Activated T-helper 17 cell treated with anti-CD3 and anti-CD28 coated beads, Interleukin-2, amount 50 U/mL, for 72 hours (primary cell): ENCODE measurements at regions not wholly inside any gene's neighbourhood (a gene's known extent, or its start where the extent isn't known, plus 50 kb on each side); places are given as distances from the start of the nearest gene placed in this dataset.

Experiments used
- ATAC-seq: fragments of 150-1000 bp; cut with Tn5 transposase; replicated peaks from 2 replicates; pipeline ENCODE4 v1.10.0; 2021; ENCODE audit warnings: mild to moderate bottlenecking, moderate library complexity
- H3K27ac Mint-ChIP-seq: one replicate; pipeline ENCODE4 v1.8.0; 2022; ENCODE audit warnings: mixed read lengths
- H3K27me3 Mint-ChIP-seq: one replicate; pipeline ENCODE4 v1.8.0; 2022; ENCODE audit warnings: mixed read lengths
- H3K36me3 Mint-ChIP-seq: one replicate; pipeline ENCODE4 v1.8.0; 2022; ENCODE audit warnings: low read depth, mild to moderate bottlenecking, mixed read lengths
- H3K4me1 Mint-ChIP-seq: one replicate; pipeline ENCODE4 v1.8.0; 2022; ENCODE audit warnings: mixed read lengths
- H3K4me3 Mint-ChIP-seq: one replicate; pipeline ENCODE4 v1.8.0; 2022; ENCODE audit warnings: mild to moderate bottlenecking, mixed read lengths
- H3K9me3 Mint-ChIP-seq: one replicate; pipeline ENCODE4 v1.8.0; 2022; ENCODE audit warnings: mixed read lengths

GRCh38 chr2:103942199-103942598, 911.7 kb upstream of the POU3F3 start:
- Mint-ChIP-seq H3K9me3 (peaks cover 9% of the 10 kb centered on the region), H3K27ac (no peak overlapping the region), H3K4me1 (no peaks in the 10 kb centered on the region), H3K27me3 (no peaks in the 10 kb centered on the region), H3K36me3 (no peaks in the 10 kb centered on the region), H3K4me3 (no peak overlapping the region)
- ATAC-seq, result no peak

- no peak overlapping the region for H3K4me3 Mint-ChIP-seq
- H3K4me1 Mint-ChIP-seq, result no peaks in the 10 kb centered on the region
- ATAC-seq, result no peak
- no peak overlapping the region for H3K27ac Mint-ChIP-seq
- H3K36me3 Mint-ChIP-seq, result no peaks in the 10 kb centered on the region
- no peaks in the 10 kb centered on the region for H3K27me3 Mint-ChIP-seq
- H3K9me3 Mint-ChIP-seq, result peaks cover 16% of the 10 kb centered on the region
These were observed 908.8 kb upstream of the POU3F3 start for GRCh38 chr2:103945083-103945482.

DNA sequence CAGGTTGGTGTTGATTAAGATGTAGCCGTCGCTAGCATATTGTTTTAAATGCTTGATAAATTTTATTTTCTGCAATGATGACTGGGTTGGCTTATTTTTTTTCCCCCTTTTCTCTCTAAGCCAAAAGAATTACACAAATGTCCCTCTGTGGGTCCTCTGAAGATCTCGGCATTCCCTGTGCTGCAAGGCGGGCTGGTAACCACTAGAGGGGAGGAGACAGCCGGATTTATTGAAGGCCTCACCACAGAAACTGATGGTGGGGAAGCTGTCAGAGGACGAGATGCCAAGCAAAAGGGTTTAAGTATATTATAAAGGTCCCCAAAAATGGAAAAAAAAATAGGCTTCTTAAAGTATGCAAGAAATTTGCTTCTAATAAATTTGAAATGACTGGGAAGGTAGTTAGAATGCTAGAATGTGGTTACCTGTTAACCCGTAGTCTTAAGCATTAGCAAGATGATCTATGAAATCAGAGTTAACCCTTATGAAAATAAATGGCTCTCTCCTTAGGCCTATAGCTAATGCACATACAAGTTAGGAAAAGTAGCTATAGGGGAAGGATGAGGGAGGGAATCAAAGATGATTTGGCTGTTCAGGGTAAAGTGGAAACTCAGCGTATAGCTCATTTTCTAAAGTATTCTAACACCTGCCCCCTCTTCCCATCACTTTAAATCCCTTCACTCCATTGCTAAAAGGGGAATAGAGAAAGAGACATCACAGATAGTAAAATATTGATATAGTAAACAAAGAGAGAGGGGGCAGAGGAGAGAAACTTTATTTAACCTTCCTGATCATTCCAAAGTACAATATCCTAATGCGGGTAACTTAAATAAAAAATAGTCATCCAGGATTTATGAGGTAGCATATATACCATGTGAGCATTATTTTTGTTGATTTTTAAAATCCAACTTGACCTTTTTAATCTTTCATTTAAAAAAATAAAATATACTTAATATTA, 894.5 kb upstream of the POU3F3 start:
- no peaks in the 10 kb centered on the region for H3K36me3 Mint-ChIP-seq
- H3K4me1 Mint-ChIP-seq, result no peaks in the 10 kb centered on the region
- no peaks in the 10 kb centered on the region for H3K27me3 Mint-ChIP-seq
- H3K9me3 Mint-ChIP-seq, result peaks cover 10% of the 10 kb centered on the region
- ATAC-seq, result no peak
- H3K4me3 Mint-ChIP-seq, result no peak overlapping the region
- H3K27ac Mint-ChIP-seq, result no peak overlapping the region

GRCh38 chr2:103960129-103960513, 893.8 kb upstream of the POU3F3 start:
- H3K27ac Mint-ChIP-seq, result no peak overlapping the region
- no peaks in the 10 kb centered on the region for H3K27me3 Mint-ChIP-seq
- H3K4me1 Mint-ChIP-seq, result no peaks in the 10 kb centered on the region
- no peak overlapping the region for H3K4me3 Mint-ChIP-seq
- H3K36me3 Mint-ChIP-seq, result no peaks in the 10 kb centered on the region
- no peak for ATAC-seq
- peaks cover 10% of the 10 kb centered on the region for H3K9me3 Mint-ChIP-seq

DNA sequence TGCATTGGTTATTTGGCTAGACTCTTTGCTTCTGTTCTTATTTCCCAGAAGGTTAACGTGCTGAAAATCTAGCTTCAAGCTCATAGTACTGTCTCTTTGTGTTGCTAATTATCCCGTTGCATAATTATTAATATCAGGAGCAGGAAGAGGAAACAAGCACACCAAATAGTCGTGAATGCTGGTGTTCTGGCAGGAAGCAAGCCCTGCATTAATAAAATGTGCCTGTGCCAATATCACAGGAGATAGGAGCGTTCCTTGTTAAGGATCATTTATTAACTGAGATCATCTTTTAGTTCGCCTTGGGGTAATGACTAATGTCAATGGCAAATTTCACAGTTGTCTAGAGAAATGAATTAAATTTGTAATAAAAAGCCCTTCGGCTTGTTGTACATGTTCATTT, 893.0 kb upstream of the POU3F3 start:
- Mint-ChIP-seq H3K36me3 (no peaks in the 10 kb centered on the region), H3K9me3 (peaks cover 10% of the 10 kb centered on the region), H3K4me3 (no peak overlapping the region), H3K27me3 (no peaks in the 10 kb centered on the region), H3K4me1 (no peaks in the 10 kb centered on the region), H3K27ac (no peak overlapping the region)
- no peak for ATAC-seq

- H3K4me1 Mint-ChIP-seq, result no peaks in the 10 kb centered on the region
- H3K27ac Mint-ChIP-seq, result no peak overlapping the region
- ATAC-seq, result no peak
- peaks cover 5% of the 10 kb centered on the region for H3K9me3 Mint-ChIP-seq
- no peaks in the 10 kb centered on the region for H3K27me3 Mint-ChIP-seq
- no peak overlapping the region for H3K4me3 Mint-ChIP-seq
- H3K36me3 Mint-ChIP-seq, result no peaks in the 10 kb centered on the region
These were observed 892.1 kb upstream of the POU3F3 start for GRCh38 chr2:103961862-103962261.

GRCh38 chr2:103962670-103963069, 891.2 kb upstream of the POU3F3 start:
- ATAC-seq, result no peak
- no peaks in the 10 kb centered on the region for H3K27me3 Mint-ChIP-seq
- no peak overlapping the region for H3K4me3 Mint-ChIP-seq
- no peaks in the 10 kb centered on the region for H3K4me1 Mint-ChIP-seq
- H3K27ac Mint-ChIP-seq, result no peak overlapping the region
- H3K36me3 Mint-ChIP-seq, result no peaks in the 10 kb centered on the region
- H3K9me3 Mint-ChIP-seq, result peaks cover 9% of the 10 kb centered on the region

GRCh38 chr2:103963146-103963725, 890.7 kb upstream of the POU3F3 start:
- no peaks in the 10 kb centered on the region for H3K27me3 Mint-ChIP-seq
- no peak for ATAC-seq
- H3K4me3 Mint-ChIP-seq, result no peak overlapping the region
- no peak overlapping the region for H3K27ac Mint-ChIP-seq
- no peaks in the 10 kb centered on the region for H3K36me3 Mint-ChIP-seq
- H3K9me3 Mint-ChIP-seq, result peaks cover 9% of the 10 kb centered on the region
- no peaks in the 10 kb centered on the region for H3K4me1 Mint-ChIP-seq

- Mint-ChIP-seq H3K4me1 (no peaks in the 10 kb centered on the region), H3K9me3 (peaks cover 4% of the 10 kb centered on the region), H3K27ac (no peak overlapping the region), H3K4me3 (no peak overlapping the region), H3K27me3 (no peaks in the 10 kb centered on the region), H3K36me3 (no peaks in the 10 kb centered on the region)
- ATAC-seq, result no peak
These were observed 876.7 kb upstream of the POU3F3 start for GRCh38 chr2:103977241-103977640.

DNA sequence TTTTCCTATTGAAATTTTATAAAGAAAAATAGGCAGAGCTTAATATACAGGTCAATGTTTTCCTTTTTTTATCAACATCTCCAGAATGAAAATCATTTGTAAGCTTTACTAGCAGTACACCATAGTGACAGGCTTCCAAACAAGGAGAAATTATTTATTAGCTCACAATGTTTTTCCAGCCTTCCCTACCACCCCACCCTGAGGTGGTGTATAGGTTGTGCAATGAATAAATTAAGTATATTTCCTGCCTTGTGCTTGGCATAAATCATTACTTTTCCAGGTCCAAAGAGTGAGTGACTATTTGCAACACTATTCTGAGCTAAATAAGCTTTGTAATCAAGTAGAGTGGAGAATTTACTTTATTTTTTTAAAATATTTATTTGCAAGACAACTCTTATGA, 876.2 kb upstream of the POU3F3 start:
- Mint-ChIP-seq H3K9me3 (peaks cover 4% of the 10 kb centered on the region), H3K4me1 (no peaks in the 10 kb centered on the region), H3K4me3 (no peak overlapping the region), H3K36me3 (no peaks in the 10 kb centered on the region), H3K27me3 (no peaks in the 10 kb centered on the region), H3K27ac (no peak overlapping the region)
- ATAC-seq, result no peak

- no peak for ATAC-seq
- H3K27me3 Mint-ChIP-seq, result no peaks in the 10 kb centered on the region
- peaks cover 13% of the 10 kb centered on the region for H3K9me3 Mint-ChIP-seq
- no peak overlapping the region for H3K4me3 Mint-ChIP-seq
- H3K36me3 Mint-ChIP-seq, result no peaks in the 10 kb centered on the region
- H3K4me1 Mint-ChIP-seq, result no peaks in the 10 kb centered on the region
- no peak overlapping the region for H3K27ac Mint-ChIP-seq
These were observed 873.5 kb upstream of the POU3F3 start for GRCh38 chr2:103980401-103980800.

DNA sequence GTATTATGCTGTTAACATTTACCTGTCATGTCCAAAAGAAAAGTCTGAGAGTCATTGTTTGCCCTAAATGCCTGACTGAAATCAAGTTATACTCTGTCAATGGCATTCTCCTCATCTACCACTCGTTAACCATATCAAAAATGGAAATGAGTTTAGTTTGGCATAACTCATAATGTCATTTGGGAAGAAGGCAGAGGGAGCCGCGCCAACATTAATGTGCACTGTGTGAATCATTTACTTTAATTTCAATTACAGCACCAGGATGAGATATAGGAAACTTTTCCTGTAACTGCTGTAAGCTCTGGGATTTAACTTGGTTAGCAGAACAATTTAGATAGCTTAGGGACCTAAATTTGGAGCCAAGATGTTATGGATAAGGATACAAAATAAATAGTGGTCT, 871.2 kb upstream of the POU3F3 start:
- peaks cover 13% of the 10 kb centered on the region for H3K9me3 Mint-ChIP-seq
- no peak overlapping the region for H3K27ac Mint-ChIP-seq
- no peaks in the 10 kb centered on the region for H3K4me1 Mint-ChIP-seq
- no peaks in the 10 kb centered on the region for H3K36me3 Mint-ChIP-seq
- no peak for ATAC-seq
- no peaks in the 10 kb centered on the region for H3K27me3 Mint-ChIP-seq
- no peak overlapping the region for H3K4me3 Mint-ChIP-seq

DNA sequence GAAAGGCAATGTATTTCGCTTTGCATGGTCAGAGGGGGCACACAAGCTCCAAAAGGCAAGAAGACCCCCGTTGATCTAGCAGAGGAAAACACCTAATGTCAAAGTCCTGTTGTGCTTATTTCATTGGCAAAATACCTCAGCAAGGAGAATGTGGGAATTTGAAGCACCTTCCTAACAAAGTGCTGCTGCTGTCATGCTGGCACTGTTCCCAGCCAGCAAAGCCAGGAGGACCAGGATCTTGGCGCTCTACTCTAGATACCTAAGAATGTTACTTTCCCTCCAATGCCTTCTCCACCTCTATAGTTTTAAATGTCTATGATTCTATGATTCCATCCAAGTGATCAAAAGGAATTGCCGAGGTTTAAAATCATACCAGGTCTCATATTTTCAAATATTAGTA, 867.9 kb upstream of the POU3F3 start:
- Mint-ChIP-seq H3K27ac (no peak overlapping the region), H3K4me1 (no peaks in the 10 kb centered on the region), H3K9me3 (peaks cover 25% of the 10 kb centered on the region), H3K36me3 (no peaks in the 10 kb centered on the region), H3K4me3 (no peak overlapping the region), H3K27me3 (no peaks in the 10 kb centered on the region)
- ATAC-seq, result no peak

GRCh38 chr2:103991591-103991990, 862.3 kb upstream of the POU3F3 start:
- ATAC-seq, result no peak
- Mint-ChIP-seq H3K36me3 (no peaks in the 10 kb centered on the region), H3K9me3 (peaks cover 22% of the 10 kb centered on the region), H3K27me3 (no peaks in the 10 kb centered on the region), H3K4me3 (no peak overlapping the region), H3K27ac (no peak overlapping the region), H3K4me1 (no peaks in the 10 kb centered on the region)

- Mint-ChIP-seq H3K27ac (no peak overlapping the region), H3K4me1 (no peaks in the 10 kb centered on the region), H3K4me3 (no peak overlapping the region), H3K27me3 (no peaks in the 10 kb centered on the region), H3K9me3 (peaks cover 42% of the 10 kb centered on the region), H3K36me3 (no peaks in the 10 kb centered on the region)
- no peak for ATAC-seq
These were observed 849.1 kb upstream of the POU3F3 start for GRCh38 chr2:104004821-104005220.
